ENCODE measurements at regions not wholly inside any gene's neighbourhood (a gene's known extent, or its start where the extent isn't known, plus 50 kb on each side); places are given as distances from the start of the nearest gene placed in this dataset.
"Not testable (repeated sequence)": the region's sequence is repeated elsewhere in the genome, so short reads cannot be mapped to it uniquely, and the experiment has no call there.

GRCh38 chr2:192515937-192516336 lies 321.2 kb upstream of the TMEFF2 start:
- ATAC-seq (ENCODE audit: low read depth) (no peak), DNase-seq (ENCODE audit: low spot score) (no peak)
- H3K27me3 ChIP-seq (ENCODE audit: insufficient read depth, poor library complexity, severe bottlenecking): no peaks in the 10 kb centered on the region
- no peaks in the 10 kb centered on the region for H3K36me3 ChIP-seq (ENCODE audit: low read depth)
- H3K4me3 ChIP-seq (ENCODE audit: severe bottlenecking): no peak overlapping the region
- no peak overlapping the region for H3K27ac ChIP-seq (ENCODE audit: poor library complexity, severe bottlenecking)
- H3K4me1 ChIP-seq (ENCODE audit: insufficient read depth, poor library complexity, severe bottlenecking): no peaks in the 10 kb centered on the region
- TF ChIP-seq CTCF (IDR thresholded peaks at IDR 0.05; ENCODE audit: poor library complexity, severe bottlenecking): no peak
- no peaks in the 10 kb centered on the region for H3K9me3 ChIP-seq (ENCODE audit: severe bottlenecking)

GRCh38 chr2:192513575-192513974 lies 318.8 kb upstream of the TMEFF2 start:
- ATAC-seq (ENCODE audit: low read depth) (no peak), DNase-seq (ENCODE audit: low spot score) (no peak)
- no peak for TF ChIP-seq CTCF (IDR thresholded peaks at IDR 0.05; ENCODE audit: poor library complexity, severe bottlenecking)
- no peaks in the 10 kb centered on the region for H3K9me3 ChIP-seq (ENCODE audit: severe bottlenecking)
- H3K4me1 ChIP-seq (ENCODE audit: insufficient read depth, poor library complexity, severe bottlenecking): no peaks in the 10 kb centered on the region
- no peak overlapping the region for H3K4me3 ChIP-seq (ENCODE audit: severe bottlenecking)
- no peak overlapping the region for H3K27ac ChIP-seq (ENCODE audit: poor library complexity, severe bottlenecking)
- H3K36me3 ChIP-seq (ENCODE audit: low read depth): no peaks in the 10 kb centered on the region
- H3K27me3 ChIP-seq (ENCODE audit: insufficient read depth, poor library complexity, severe bottlenecking): no peaks in the 10 kb centered on the region

GRCh38 chr2:192507836-192508450 lies 313.2 kb upstream of the TMEFF2 start:
- not testable (repeated sequence) for ATAC-seq (ENCODE audit: low read depth); H3K4me1 ChIP-seq (ENCODE audit: insufficient read depth, poor library complexity, severe bottlenecking); H3K36me3 ChIP-seq (ENCODE audit: low read depth); H3K27ac ChIP-seq (ENCODE audit: poor library complexity, severe bottlenecking); H3K27me3 ChIP-seq (ENCODE audit: insufficient read depth, poor library complexity, severe bottlenecking); DNase-seq (ENCODE audit: low spot score); H3K4me3 ChIP-seq (ENCODE audit: severe bottlenecking); H3K9me3 ChIP-seq (ENCODE audit: severe bottlenecking)

- Histone ChIP-seq H3K27me3 (ENCODE audit: insufficient read depth, poor library complexity, severe bottlenecking) (no peaks in the 10 kb centered on the region), H3K4me3 (ENCODE audit: severe bottlenecking) (no peak overlapping the region), H3K9me3 (ENCODE audit: severe bottlenecking) (no peaks in the 10 kb centered on the region), H3K36me3 (ENCODE audit: low read depth) (no peaks in the 10 kb centered on the region), H3K27ac (ENCODE audit: poor library complexity, severe bottlenecking) (no peak overlapping the region), H3K4me1 (ENCODE audit: insufficient read depth, poor library complexity, severe bottlenecking) (peaks cover 14% of the 10 kb centered on the region)
- DNase-seq (ENCODE audit: low spot score): peak; percentile 62
- peak; percentile 97 for ATAC-seq (ENCODE audit: low read depth)
- no peak for TF ChIP-seq CTCF (IDR thresholded peaks at IDR 0.05; ENCODE audit: poor library complexity, severe bottlenecking)
Observed at GRCh38 chr2:192500550-192501200, 305.9 kb upstream of the TMEFF2 start.

- no peaks in the 10 kb centered on the region for H3K9me3 ChIP-seq (ENCODE audit: severe bottlenecking)
- no peak overlapping the region for H3K27ac ChIP-seq (ENCODE audit: poor library complexity, severe bottlenecking)
- no peak overlapping the region for H3K4me3 ChIP-seq (ENCODE audit: severe bottlenecking)
- peaks cover 14% of the 10 kb centered on the region for H3K4me1 ChIP-seq (ENCODE audit: insufficient read depth, poor library complexity, severe bottlenecking)
- TF ChIP-seq CTCF (IDR thresholded peaks at IDR 0.05; ENCODE audit: poor library complexity, severe bottlenecking): no peak
- H3K27me3 ChIP-seq (ENCODE audit: insufficient read depth, poor library complexity, severe bottlenecking): no peaks in the 10 kb centered on the region
- DNase-seq (ENCODE audit: low spot score): no peak
- H3K36me3 ChIP-seq (ENCODE audit: low read depth): no peaks in the 10 kb centered on the region
- peak; percentile 18; the same call in 2 of the 3 replicates for ATAC-seq (ENCODE audit: low read depth)
Observed at GRCh38 chr2:192499476-192499875, 304.7 kb upstream of the TMEFF2 start.
